GM12873 (cell line): ENCODE measurements at regions not wholly inside any gene's neighbourhood (a gene's known extent, or its start where the extent isn't known, plus 50 kb on each side); places are given as distances from the start of the nearest gene placed in this dataset.

Source experiments
- TF ChIP-seq, protein P1 (sequence below): IDR thresholded peaks from 2 replicates; pipeline ENCODE4 v1.5.1; 2012; ENCODE audit warnings: low read depth, mild to moderate bottlenecking, moderate library complexity, low read length, control low read depth; ENCODE audit not compliant: insufficient read depth; ENCODE audit errors: missing control alignments

DNA sequence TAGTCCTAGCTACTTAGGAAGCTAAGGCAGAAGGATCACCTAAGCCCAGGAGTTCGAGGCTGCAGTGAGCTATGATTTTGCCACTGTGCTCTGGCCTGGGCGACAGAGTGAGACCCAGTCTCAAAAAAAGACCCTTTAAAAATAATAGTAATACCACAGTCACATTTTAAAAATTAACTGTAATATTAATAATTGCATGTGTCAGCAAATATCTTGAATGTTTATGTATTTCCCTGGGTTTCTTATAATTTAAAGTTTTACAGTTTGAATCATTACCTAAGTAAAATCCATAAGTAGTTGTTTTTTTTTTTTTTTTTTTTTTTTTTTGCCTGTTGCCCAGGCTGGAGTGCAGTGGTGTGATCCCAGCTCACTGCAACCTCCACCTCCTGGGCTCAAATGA lies 69.2 kb downstream of the LYZL2 start:
- TF ChIP-seq, protein P1, sequence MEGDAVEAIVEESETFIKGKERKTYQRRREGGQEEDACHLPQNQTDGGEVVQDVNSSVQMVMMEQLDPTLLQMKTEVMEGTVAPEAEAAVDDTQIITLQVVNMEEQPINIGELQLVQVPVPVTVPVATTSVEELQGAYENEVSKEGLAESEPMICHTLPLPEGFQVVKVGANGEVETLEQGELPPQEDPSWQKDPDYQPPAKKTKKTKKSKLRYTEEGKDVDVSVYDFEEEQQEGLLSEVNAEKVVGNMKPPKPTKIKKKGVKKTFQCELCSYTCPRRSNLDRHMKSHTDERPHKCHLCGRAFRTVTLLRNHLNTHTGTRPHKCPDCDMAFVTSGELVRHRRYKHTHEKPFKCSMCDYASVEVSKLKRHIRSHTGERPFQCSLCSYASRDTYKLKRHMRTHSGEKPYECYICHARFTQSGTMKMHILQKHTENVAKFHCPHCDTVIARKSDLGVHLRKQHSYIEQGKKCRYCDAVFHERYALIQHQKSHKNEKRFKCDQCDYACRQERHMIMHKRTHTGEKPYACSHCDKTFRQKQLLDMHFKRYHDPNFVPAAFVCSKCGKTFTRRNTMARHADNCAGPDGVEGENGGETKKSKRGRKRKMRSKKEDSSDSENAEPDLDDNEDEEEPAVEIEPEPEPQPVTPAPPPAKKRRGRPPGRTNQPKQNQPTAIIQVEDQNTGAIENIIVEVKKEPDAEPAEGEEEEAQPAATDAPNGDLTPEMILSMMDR = no peak

GRCh38 chr10:30559180-30559579 lies 70.4 kb downstream of the LYZL2 start:
- TF ChIP-seq, protein P1 = no peak

DNA sequence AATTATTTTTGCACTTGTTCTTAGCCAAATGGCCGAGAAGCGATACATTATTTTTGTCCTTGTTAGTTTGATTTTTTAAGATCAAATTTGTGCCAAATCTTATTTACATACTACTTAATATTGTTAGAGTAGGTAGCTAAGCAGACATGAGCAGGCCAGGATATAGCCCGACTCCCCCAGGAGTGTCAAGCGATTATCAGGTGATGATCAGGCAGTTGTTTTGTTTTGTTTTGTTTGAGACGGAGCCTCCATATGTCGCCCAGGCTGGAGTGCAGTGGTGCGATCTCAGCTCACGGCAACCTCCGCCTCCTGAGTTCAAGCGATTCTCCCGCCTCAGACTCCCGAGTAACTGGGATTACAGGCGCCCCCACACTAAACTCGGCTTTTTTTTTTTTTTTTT lies 71.1 kb downstream of the LYZL2 start:
- TF ChIP-seq, protein P1 = no peak

DNA sequence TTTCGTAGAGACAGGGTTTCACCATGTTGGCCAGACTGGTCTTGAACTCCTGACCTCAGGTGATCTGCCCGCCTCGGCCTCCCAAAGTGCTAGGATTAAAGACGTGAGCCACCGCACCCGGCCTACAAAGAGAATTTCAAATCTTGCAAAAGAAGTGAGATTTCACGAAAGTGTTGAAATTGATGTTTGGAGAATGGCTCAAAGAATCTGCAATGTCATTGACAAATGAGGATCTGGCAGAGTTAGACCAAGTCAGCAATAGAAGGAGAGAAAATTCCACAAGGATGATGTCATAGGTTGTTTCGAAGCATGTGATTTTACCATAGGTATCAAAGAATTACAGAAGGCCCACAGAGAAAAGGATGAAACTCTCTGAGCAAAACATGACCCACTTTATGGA lies 71.7 kb downstream of the LYZL2 start:
- TF ChIP-seq, protein P1 = no peak

DNA sequence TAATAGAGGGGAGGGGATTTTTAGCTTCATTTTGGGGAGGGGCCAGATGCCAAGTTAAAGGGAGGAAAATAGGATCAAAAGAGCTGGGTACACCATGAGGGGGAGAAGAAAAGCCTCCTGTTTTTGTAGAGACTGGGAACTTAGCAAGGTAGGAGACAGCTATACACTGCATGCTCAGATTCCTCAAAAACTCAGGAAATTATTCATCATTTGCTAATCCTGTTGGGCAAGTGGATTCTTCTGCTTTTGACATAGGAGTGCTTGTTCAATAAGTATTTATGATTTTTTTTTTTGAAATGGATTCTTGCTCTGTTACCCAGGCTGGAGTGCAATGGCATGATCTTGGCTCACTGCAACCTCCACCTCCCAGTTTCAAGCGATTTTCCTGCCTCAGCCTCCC lies 73.4 kb downstream of the LYZL2 start:
- TF ChIP-seq, protein P1 = no peak

DNA sequence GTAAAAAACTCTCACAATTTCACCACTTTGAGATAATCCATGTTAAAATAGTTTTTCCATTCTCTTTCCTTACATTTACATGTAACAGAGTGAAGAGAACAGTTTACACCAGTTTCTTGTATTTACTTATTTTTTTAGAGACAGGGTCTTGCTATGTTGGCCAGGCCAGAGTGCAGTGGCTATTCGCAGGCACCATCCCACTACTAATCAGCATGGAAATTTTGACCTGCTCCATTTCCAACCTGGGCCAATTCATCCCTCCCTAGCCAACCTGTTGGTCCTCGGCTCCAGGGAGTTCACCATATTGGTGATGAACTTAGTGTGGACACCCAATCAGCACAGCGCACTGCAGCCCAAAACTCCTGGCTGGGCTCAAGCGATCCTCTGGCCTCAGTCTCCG lies 74.1 kb downstream of the LYZL2 start:
- TF ChIP-seq, protein P1 = no peak

DNA sequence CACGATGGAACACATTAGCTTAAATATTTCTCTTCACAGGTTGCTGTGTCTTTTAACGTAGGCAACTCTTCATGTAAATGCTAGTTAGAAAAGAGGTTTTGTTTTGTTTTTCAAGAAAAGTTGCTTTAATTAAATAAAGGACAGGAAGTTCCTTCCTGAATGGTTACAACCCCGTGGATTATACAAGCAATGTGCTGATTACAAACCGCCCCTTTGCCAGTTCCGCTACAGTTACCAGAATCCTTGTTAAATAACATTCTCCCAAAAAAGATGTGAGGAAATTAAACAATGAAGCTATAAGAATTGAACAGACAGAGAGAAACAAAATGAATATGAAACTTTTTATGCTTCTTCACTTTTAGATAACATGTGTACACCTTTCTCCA lies 75.1 kb downstream of the LYZL2 start:
- TF ChIP-seq, protein P1 = no peak
